HEK293 (cell line): ENCODE measurements at regions not wholly inside any gene's neighbourhood (a gene's known extent, or its start where the extent isn't known, plus 50 kb on each side); places are given as distances from the start of the nearest gene placed in this dataset.

Experiments
- CTCF ChIA-PET: fragments of 350-600 bp; formaldehyde crosslinking; extraction: SDS; loops from one replicate; lab custom pipeline; 2021; ENCODE audit warnings: antibody characterized with exemption; lab: Yijun Ruan, JAX
- POLR2A ChIA-PET: fragments of 300-600 bp; formaldehyde crosslinking; extraction: SDS; loops from one replicate; lab custom pipeline; 2020; ENCODE audit warnings: antibody characterized with exemption, inconsistent platforms; lab: Yijun Ruan, JAX
- H3K27ac ChIP-seq: fragments of 200-500 bp; sonication (Bioruptor generic); 2 replicates; pipeline ENCODE4 v1.5.1; 2014; ENCODE audit warnings: low read depth, low read length, control low read depth, inconsistent platforms; ENCODE audit errors: extremely low read depth
- H3K36me3 ChIP-seq, 2 experiments: fragments of 200-500 bp in 1 of 2; sonication (Bioruptor generic) in 1 of 2; 1 replicate in 1 of 2; 2 replicates in 1 of 2; pipeline ENCODE4 v1.5.1; 2014 to 2017; ENCODE audit warnings: inconsistent platforms in 2 of 2, low read length in 2 of 2; ENCODE audit not compliant: control insufficient read depth in 2 of 2, insufficient read depth in 1 of 2
- H3K4me1 ChIP-seq: fragments of 200-500 bp; sonication (Bioruptor generic); 2 replicates; pipeline ENCODE4 v1.5.1; 2014; ENCODE audit warnings: mild to moderate bottlenecking, low read length, inconsistent platforms; ENCODE audit not compliant: control insufficient read depth, insufficient read depth
- H3K4me3 ChIP-seq: 2 replicates; pipeline ENCODE4 v1.5.1; 2011; ENCODE audit warnings: low read depth, mild to moderate bottlenecking, control low read depth, low read length, moderate library complexity
- H3K9me3 ChIP-seq: fragments of 200-500 bp; sonication (Bioruptor generic); 2 replicates; pipeline ENCODE4 v1.5.1; 2014; ENCODE audit warnings: low read depth, low read length, inconsistent platforms; ENCODE audit not compliant: control insufficient read depth, insufficient read depth
- TCF7L2 ChIP-seq: IDR thresholded peaks from 2 replicates; pipeline ENCODE4 v1.6.1; 2011; ENCODE audit warnings: low read depth, mild to moderate bottlenecking, inconsistent platforms, low read length, moderate library complexity, borderline replicate concordance
- YY1 ChIP-seq: fragments of 450-650 bp; formaldehyde crosslinking; IDR thresholded peaks from 2 replicates; pipeline ENCODE4 v1.5.1; 2018; ENCODE audit warnings: missing biosample characterization, missing genetic modification characterization
- ZEB2 ChIP-seq: fragments of 450-650 bp; formaldehyde crosslinking; IDR thresholded peaks from 2 replicates; pipeline ENCODE4 v1.5.1; 2016; ENCODE audit warnings: missing biosample characterization, missing genetic modification characterization
- ZIC2 ChIP-seq: fragments of 450-650 bp; formaldehyde crosslinking; IDR thresholded peaks from 2 replicates; pipeline ENCODE4 v1.5.1; 2016; ENCODE audit warnings: missing biosample characterization, missing genetic modification characterization
- ZNF132 ChIP-seq: fragments of 450-650 bp; formaldehyde crosslinking; IDR thresholded peaks from 2 replicates; pipeline ENCODE4 v1.5.1; 2017; ENCODE audit warnings: missing biosample characterization, missing genetic modification characterization, borderline replicate concordance
- ZNF146 ChIP-seq: fragments of 450-650 bp; formaldehyde crosslinking; IDR thresholded peaks from 2 replicates; pipeline ENCODE4 v1.5.1; 2016; ENCODE audit warnings: missing biosample characterization, missing genetic modification characterization
- ZNF19 ChIP-seq: fragments of 450-650 bp; formaldehyde crosslinking; IDR thresholded peaks from 2 replicates; pipeline ENCODE4; 2016; ENCODE audit warnings: missing biosample characterization, missing genetic modification characterization, low read depth
- ZNF239 ChIP-seq: fragments of 450-650 bp; formaldehyde crosslinking; IDR thresholded peaks from 2 replicates; pipeline ENCODE4 v1.5.1; 2016; ENCODE audit warnings: missing biosample characterization, missing genetic modification characterization
- ZNF311 ChIP-seq: fragments of 450-650 bp; formaldehyde crosslinking; IDR thresholded peaks from 2 replicates; pipeline ENCODE4 v1.5.1; 2017; ENCODE audit warnings: missing biosample characterization, missing genetic modification characterization, borderline replicate concordance
- ZNF362 ChIP-seq: fragments of 450-650 bp; formaldehyde crosslinking; IDR thresholded peaks from 2 replicates; pipeline ENCODE4 v1.5.1; 2016; ENCODE audit warnings: missing biosample characterization, missing genetic modification characterization
- ZNF423 ChIP-seq: fragments of 450-650 bp; formaldehyde crosslinking; IDR thresholded peaks from 2 replicates; pipeline ENCODE4 v1.5.1; 2016; ENCODE audit warnings: missing biosample characterization, missing genetic modification characterization
- ZNF549 ChIP-seq: fragments of 450-650 bp; IDR thresholded peaks from 2 replicates; pipeline ENCODE4 v1.5.1; 2018; ENCODE audit warnings: missing biosample characterization, missing genetic modification characterization, mild to moderate bottlenecking, inconsistent platforms, moderate library complexity
- ZNF555 ChIP-seq: fragments of 450-650 bp; formaldehyde crosslinking; conservative IDR thresholded peaks from 2 replicates; pipeline ENCODE4 v1.5.1; 2017; ENCODE audit warnings: missing biosample characterization, mild to moderate bottlenecking, missing genetic modification characterization, inconsistent platforms
- TF ChIP-seq, protein P1 (sequence below): fragments of 450-650 bp; formaldehyde crosslinking; conservative IDR thresholded peaks from 2 replicates; pipeline ENCODE4 v1.5.1; 2016; ENCODE audit warnings: low read depth, missing biosample characterization, missing genetic modification characterization
- TF ChIP-seq, protein P2 (sequence below): fragments of 450-650 bp; formaldehyde crosslinking; IDR thresholded peaks from 2 replicates; pipeline ENCODE4 v1.5.1; 2016; ENCODE audit warnings: missing biosample characterization, missing genetic modification characterization, borderline replicate concordance
- TF ChIP-seq, protein P3 (sequence below): fragments of 450-650 bp; formaldehyde crosslinking; IDR thresholded peaks from 2 replicates; pipeline ENCODE4 v1.5.1; 2016; ENCODE audit warnings: missing biosample characterization, missing genetic modification characterization

- no peak overlapping the region for H3K27ac ChIP-seq
- CTCF ChIA-PET = no interaction called here
- TF ChIP-seq ZIC2 (tag by site-specific recombination) (no peak), YY1 (tag by site-specific recombination) (no peak), TCF7L2 (no peak), ZNF132 (tag by site-specific recombination) (no peak), ZNF549 (no peak), ZNF555 (tag by site-specific recombination) (no peak), ZNF362 (tag by site-specific recombination) (no peak), ZNF239 (tag by site-specific recombination) (no peak), ZNF19 (tag by site-specific recombination) (no peak)
- TF ChIP-seq, protein P1, sequence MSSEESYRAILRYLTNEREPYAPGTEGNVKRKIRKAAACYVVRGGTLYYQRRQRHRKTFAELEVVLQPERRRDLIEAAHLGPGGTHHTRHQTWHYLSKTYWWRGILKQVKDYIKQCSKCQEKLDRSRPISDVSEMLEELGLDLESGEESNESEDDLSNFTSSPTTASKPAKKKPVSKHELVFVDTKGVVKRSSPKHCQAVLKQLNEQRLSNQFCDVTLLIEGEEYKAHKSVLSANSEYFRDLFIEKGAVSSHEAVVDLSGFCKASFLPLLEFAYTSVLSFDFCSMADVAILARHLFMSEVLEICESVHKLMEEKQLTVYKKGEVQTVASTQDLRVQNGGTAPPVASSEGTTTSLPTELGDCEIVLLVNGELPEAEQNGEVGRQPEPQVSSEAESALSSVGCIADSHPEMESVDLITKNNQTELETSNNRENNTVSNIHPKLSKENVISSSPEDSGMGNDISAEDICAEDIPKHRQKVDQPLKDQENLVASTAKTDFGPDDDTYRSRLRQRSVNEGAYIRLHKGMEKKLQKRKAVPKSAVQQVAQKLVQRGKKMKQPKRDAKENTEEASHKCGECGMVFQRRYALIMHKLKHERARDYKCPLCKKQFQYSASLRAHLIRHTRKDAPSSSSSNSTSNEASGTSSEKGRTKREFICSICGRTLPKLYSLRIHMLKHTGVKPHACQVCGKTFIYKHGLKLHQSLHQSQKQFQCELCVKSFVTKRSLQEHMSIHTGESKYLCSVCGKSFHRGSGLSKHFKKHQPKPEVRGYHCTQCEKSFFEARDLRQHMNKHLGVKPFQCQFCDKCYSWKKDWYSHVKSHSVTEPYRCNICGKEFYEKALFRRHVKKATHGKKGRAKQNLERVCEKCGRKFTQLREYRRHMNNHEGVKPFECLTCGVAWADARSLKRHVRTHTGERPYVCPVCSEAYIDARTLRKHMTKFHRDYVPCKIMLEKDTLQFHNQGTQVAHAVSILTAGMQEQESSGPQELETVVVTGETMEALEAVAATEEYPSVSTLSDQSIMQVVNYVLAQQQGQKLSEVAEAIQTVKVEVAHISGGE (tag by site-specific recombination) = no peak
- TF ChIP-seq, protein P2, sequence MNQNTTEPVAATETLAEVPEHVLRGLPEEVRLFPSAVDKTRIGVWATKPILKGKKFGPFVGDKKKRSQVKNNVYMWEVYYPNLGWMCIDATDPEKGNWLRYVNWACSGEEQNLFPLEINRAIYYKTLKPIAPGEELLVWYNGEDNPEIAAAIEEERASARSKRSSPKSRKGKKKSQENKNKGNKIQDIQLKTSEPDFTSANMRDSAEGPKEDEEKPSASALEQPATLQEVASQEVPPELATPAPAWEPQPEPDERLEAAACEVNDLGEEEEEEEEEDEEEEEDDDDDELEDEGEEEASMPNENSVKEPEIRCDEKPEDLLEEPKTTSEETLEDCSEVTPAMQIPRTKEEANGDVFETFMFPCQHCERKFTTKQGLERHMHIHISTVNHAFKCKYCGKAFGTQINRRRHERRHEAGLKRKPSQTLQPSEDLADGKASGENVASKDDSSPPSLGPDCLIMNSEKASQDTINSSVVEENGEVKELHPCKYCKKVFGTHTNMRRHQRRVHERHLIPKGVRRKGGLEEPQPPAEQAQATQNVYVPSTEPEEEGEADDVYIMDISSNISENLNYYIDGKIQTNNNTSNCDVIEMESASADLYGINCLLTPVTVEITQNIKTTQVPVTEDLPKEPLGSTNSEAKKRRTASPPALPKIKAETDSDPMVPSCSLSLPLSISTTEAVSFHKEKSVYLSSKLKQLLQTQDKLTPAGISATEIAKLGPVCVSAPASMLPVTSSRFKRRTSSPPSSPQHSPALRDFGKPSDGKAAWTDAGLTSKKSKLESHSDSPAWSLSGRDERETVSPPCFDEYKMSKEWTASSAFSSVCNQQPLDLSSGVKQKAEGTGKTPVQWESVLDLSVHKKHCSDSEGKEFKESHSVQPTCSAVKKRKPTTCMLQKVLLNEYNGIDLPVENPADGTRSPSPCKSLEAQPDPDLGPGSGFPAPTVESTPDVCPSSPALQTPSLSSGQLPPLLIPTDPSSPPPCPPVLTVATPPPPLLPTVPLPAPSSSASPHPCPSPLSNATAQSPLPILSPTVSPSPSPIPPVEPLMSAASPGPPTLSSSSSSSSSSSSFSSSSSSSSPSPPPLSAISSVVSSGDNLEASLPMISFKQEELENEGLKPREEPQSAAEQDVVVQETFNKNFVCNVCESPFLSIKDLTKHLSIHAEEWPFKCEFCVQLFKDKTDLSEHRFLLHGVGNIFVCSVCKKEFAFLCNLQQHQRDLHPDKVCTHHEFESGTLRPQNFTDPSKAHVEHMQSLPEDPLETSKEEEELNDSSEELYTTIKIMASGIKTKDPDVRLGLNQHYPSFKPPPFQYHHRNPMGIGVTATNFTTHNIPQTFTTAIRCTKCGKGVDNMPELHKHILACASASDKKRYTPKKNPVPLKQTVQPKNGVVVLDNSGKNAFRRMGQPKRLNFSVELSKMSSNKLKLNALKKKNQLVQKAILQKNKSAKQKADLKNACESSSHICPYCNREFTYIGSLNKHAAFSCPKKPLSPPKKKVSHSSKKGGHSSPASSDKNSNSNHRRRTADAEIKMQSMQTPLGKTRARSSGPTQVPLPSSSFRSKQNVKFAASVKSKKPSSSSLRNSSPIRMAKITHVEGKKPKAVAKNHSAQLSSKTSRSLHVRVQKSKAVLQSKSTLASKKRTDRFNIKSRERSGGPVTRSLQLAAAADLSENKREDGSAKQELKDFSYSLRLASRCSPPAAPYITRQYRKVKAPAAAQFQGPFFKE = no peak
- TF ChIP-seq, all 188 proteins: peak for 0
- H3K9me3 ChIP-seq = no peaks in the 10 kb centered on the region
- H3K36me3 ChIP-seq = no peaks in the 10 kb centered on the region
- H3K4me3 ChIP-seq = no peak overlapping the region
- POLR2A ChIA-PET = no interaction called here
- no peaks in the 10 kb centered on the region for H3K4me1 ChIP-seq
These were observed 91.8 kb upstream of the CHST9 start for GRCh38 chr18:27276886-27277285.

DNA sequence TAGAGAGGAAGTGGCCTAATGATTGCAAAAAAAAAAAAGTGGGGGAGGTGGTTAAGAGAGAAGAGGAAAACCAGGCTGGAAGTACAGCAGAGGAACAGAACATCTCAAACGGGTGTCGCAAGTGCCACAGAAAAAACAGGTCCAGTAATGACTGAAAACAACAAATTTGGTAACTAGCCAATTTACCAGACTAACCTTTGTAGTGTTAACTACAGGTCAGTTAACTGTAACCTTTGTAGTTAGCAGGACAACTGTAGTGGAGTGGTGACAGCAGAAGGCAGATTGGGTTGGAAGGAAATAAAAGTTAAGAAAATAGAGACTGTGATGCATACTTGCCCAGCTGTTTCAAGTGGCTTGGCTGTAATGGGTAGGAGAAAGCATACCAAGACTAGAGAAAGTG is 91.4 kb upstream of the CHST9 start:
- ChIA-PET CTCF (no interaction called here), POLR2A (no interaction called here)
- H3K27ac ChIP-seq = no peak overlapping the region
- H3K9me3 ChIP-seq = no peaks in the 10 kb centered on the region
- H3K4me3 ChIP-seq = no peak overlapping the region
- no peaks in the 10 kb centered on the region for H3K4me1 ChIP-seq
- no peaks in the 10 kb centered on the region for H3K36me3 ChIP-seq
- TF ChIP-seq, protein P3, sequence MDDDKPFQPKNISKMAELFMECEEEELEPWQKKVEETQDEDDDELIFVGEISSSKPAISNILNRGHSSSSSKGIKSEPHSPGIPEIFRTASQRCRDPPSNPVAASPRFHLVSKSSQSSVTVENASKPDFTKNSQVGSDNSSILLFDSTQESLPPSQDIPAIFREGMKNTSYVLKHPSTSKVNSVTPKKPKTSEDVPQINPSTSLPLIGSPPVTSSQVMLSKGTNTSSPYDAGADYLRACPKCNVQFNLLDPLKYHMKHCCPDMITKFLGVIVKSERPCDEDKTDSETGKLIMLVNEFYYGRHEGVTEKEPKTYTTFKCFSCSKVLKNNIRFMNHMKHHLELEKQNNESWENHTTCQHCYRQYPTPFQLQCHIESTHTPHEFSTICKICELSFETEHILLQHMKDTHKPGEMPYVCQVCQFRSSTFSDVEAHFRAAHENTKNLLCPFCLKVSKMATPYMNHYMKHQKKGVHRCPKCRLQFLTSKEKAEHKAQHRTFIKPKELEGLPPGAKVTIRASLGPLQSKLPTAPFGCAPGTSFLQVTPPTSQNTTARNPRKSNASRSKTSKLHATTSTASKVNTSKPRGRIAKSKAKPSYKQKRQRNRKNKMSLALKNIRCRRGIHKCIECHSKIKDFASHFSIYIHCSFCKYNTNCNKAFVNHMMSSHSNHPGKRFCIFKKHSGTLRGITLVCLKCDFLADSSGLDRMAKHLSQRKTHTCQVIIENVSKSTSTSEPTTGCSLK (tag by site-specific recombination) = no peak
- no peak for TF ChIP-seq ZNF311 (tag by site-specific recombination)
- no peak for TF ChIP-seq ZEB2 (tag by site-specific recombination)
- TF ChIP-seq ZNF423 (tag by site-specific recombination) = no peak
- no peak for TF ChIP-seq ZNF146 (tag by site-specific recombination)
